Peyer's patch (tissue), 4 donors: ENCODE measurements at regions not wholly inside any gene's neighbourhood (a gene's known extent, or its start where the extent isn't known, plus 50 kb on each side); places are given as distances from the start of the nearest gene placed in this dataset.
"Not testable (repeated sequence)": the region's sequence is repeated elsewhere in the genome, so short reads cannot be mapped to it uniquely, and the experiment has no call there.

Experiments
- CTCF ChIP-seq, 6 experiments: fragments of 450-650 bp in 4 of 6; fragments of 200-600 bp in 2 of 6; sonication (generic) in 1 of 6; IDR thresholded peaks; one replicate each; pipeline ENCODE4 v1.5.1; 2017 to 2019; ENCODE audit warnings: antibody characterized with exemption in 6 of 6, mild to moderate bottlenecking in 3 of 6, moderate library complexity in 1 of 6
- POLR2A ChIP-seq, 2 donors: fragments of 450-650 bp; IDR thresholded peaks; one replicate each; pipeline ENCODE4 v1.5.1; 2017; ENCODE audit warnings: antibody characterized with exemption in 2 of 2, mild to moderate bottlenecking in 2 of 2, moderate library complexity in 2 of 2

DNA sequence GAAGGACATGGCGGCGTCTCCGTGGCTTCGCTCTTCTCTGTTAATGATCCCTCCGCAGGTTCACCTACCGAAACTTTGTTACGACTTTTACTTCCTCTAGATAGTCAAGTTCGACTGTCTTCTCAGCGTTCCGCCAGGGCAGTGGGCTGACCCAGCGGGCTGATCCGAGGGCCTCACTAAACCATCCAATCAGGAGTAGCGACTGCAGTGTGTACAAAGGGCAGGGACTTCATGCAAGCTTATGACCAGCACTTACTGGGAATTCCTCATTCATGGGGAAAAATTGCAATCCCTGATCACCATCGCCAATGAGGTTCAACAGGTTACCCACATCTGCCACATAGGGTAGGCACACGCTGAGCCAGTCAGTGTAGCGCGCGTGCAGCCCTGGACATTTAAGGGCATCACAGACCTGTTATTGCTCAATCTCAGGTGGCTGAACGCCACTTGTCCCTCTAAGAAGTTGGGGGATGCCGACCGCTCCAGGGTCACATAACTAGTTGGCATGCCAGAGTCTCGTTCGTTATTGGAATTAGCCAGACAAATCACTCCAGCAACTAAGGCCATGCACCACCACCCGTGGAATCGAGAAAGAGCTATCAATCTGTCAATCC lies 92.7 kb upstream of the ANKRD30BL start:
- not testable (repeated sequence) for TF ChIP-seq CTCF, POLR2A (IDR thresholded peaks at IDR 0.05)
